SK-N-SH treated with all-trans-retinoic acid at 6 μM for 48 hours (cell line): ENCODE measurements at regions not wholly inside any gene's neighbourhood (a gene's known extent, or its start where the extent isn't known, plus 50 kb on each side); places are given as distances from the start of the nearest gene placed in this dataset.

ENCODE experiments used
- ATAC-seq: fragments of 200-7000 bp; cut with Tn5 transposase; 3 replicates; pipeline ENCODE4 v1.9.1; 2020; ENCODE audit warnings: mild to moderate bottlenecking, moderate library complexity
- ARNTL ChIP-seq: fragments of 450-650 bp; formaldehyde crosslinking; IDR thresholded peaks from 2 replicates; pipeline ENCODE4 v1.5.0; 2020; ENCODE audit warnings: low read depth, mild to moderate bottlenecking, moderate library complexity, borderline replicate concordance
- BACH2 ChIP-seq: fragments of 250-450 bp; sonication (Bioruptor Pico); IDR thresholded peaks from 2 replicates; pipeline ENCODE4 v1.9.0; 2021; ENCODE audit warnings: mild to moderate bottlenecking, borderline replicate concordance
- CREB5 ChIP-seq: fragments of 250-450 bp; sonication (Bioruptor Pico); IDR thresholded peaks from 2 replicates; pipeline ENCODE4 v1.5.1; 2020; ENCODE audit warnings: low read depth, mild to moderate bottlenecking, moderate library complexity
- CSDC2 ChIP-seq: fragments of 250-450 bp; sonication (Bioruptor Pico); IDR thresholded peaks from 2 replicates; pipeline ENCODE4 v1.5.0; 2020; ENCODE audit warnings: mild to moderate bottlenecking, moderate library complexity
- ESRRG ChIP-seq: fragments of 250-450 bp; sonication (Bioruptor Pico); IDR thresholded peaks from 2 replicates; pipeline ENCODE4 v1.6.1; 2021; ENCODE audit warnings: mild to moderate bottlenecking
- GLIS3 ChIP-seq: fragments of 250-450 bp; sonication (Bioruptor Pico); IDR thresholded peaks from 2 replicates; pipeline ENCODE4 v1.5.0; 2020; ENCODE audit warnings: mild to moderate bottlenecking, moderate library complexity
- ISL1 ChIP-seq: fragments of 250-450 bp; sonication (Bioruptor Pico); IDR thresholded peaks from 2 replicates; pipeline ENCODE4 v2.1.2; 2022; ENCODE audit warnings: mild to moderate bottlenecking, moderate library complexity
- OSR1 ChIP-seq: fragments of 250-450 bp; sonication (Bioruptor Pico); IDR thresholded peaks from 2 replicates; pipeline ENCODE4 v1.8.0; 2022; ENCODE audit warnings: moderate library complexity, mild to moderate bottlenecking, inconsistent platforms
- PPARA ChIP-seq: fragments of 250-450 bp; sonication (Bioruptor Pico); IDR thresholded peaks from 2 replicates; pipeline ENCODE4 v1.5.0; 2020; ENCODE audit warnings: mild to moderate bottlenecking, borderline replicate concordance
- RARB ChIP-seq: fragments of 250-450 bp; sonication (Bioruptor Pico); IDR thresholded peaks from 2 replicates; pipeline ENCODE4 v1.8.0; 2021; ENCODE audit warnings: mild to moderate bottlenecking, moderate library complexity
- SNAI2 ChIP-seq: fragments of 250-450 bp; sonication (Bioruptor Pico); IDR thresholded peaks from 2 replicates; pipeline ENCODE4 v1.5.0; 2020; ENCODE audit warnings: mild to moderate bottlenecking, moderate library complexity
- TCF4 ChIP-seq: fragments of 250-450 bp; sonication (Bioruptor Pico); IDR thresholded peaks from 2 replicates; pipeline ENCODE4 v1.8.0; 2021; ENCODE audit warnings: mild to moderate bottlenecking, moderate library complexity, borderline replicate concordance
- TOX ChIP-seq: fragments of 250-450 bp; sonication (Bioruptor Pico); IDR thresholded peaks from 2 replicates; pipeline ENCODE4 v1.8.0; 2021; ENCODE audit warnings: mild to moderate bottlenecking, moderate library complexity, borderline replicate concordance
- TSHZ2 ChIP-seq: fragments of 250-450 bp; sonication (Bioruptor Pico); IDR thresholded peaks from 2 replicates; pipeline ENCODE4 v1.5.0; 2020; ENCODE audit warnings: mild to moderate bottlenecking, moderate library complexity
- ZC3H10 ChIP-seq: fragments of 250-450 bp; sonication (Bioruptor Pico); IDR thresholded peaks from 2 replicates; pipeline ENCODE4 v1.5.1; 2021; ENCODE audit warnings: mild to moderate bottlenecking, moderate library complexity
- ZFP3 ChIP-seq: fragments of 250-450 bp; sonication (Bioruptor Pico); IDR thresholded peaks from 2 replicates; pipeline ENCODE4 v1.5.0; 2020; ENCODE audit warnings: mild to moderate bottlenecking, moderate library complexity
- ZFP30 ChIP-seq: fragments of 450-650 bp; formaldehyde crosslinking; IDR thresholded peaks from 2 replicates; pipeline ENCODE4 v1.5.0; 2022; ENCODE audit warnings: mild to moderate bottlenecking, moderate library complexity
- ZNF565 ChIP-seq: fragments of 450-650 bp; formaldehyde crosslinking; conservative IDR thresholded peaks from 2 replicates; pipeline ENCODE4 v1.5.0; 2020; ENCODE audit warnings: low read depth, mild to moderate bottlenecking, moderate library complexity
- ZNF70 ChIP-seq: fragments of 450-650 bp; formaldehyde crosslinking; IDR thresholded peaks from 2 replicates; pipeline ENCODE4 v1.5.0; 2020; ENCODE audit warnings: mild to moderate bottlenecking, moderate library complexity
- ZNF8 ChIP-seq: fragments of 450-650 bp; formaldehyde crosslinking; IDR thresholded peaks from 2 replicates; pipeline ENCODE4 v1.5.0; 2020; ENCODE audit warnings: mild to moderate bottlenecking, moderate library complexity
- TF ChIP-seq, protein P1 (sequence below): fragments of 250-450 bp; sonication (Bioruptor Pico); IDR thresholded peaks from 2 replicates; pipeline ENCODE4 v1.8.0; 2021; ENCODE audit warnings: low read depth, mild to moderate bottlenecking, moderate library complexity, borderline replicate concordance
- TF ChIP-seq, protein P2 (sequence below): fragments of 250-450 bp; sonication (Bioruptor Pico); IDR thresholded peaks from 2 replicates; pipeline ENCODE4 v1.5.1; 2021; ENCODE audit warnings: mild to moderate bottlenecking, moderate library complexity

DNA sequence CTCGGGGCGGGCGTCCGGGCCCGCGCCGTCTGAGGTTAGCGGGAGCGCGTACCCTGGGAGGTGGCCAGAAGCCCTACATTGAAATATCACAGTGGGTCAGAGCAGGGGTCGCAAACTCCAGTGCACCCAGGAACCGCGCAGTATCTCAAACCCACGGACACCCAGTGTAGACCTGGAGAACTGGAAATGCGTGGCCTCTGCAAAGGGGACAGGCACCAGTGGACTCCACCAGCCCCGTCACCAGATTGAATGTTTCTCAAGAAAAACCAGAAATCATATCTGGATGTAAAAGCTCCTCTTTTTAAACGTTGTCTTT is 117.6 kb upstream of the SMIM23 start (continued):
- TF ChIP-seq, protein P1, sequence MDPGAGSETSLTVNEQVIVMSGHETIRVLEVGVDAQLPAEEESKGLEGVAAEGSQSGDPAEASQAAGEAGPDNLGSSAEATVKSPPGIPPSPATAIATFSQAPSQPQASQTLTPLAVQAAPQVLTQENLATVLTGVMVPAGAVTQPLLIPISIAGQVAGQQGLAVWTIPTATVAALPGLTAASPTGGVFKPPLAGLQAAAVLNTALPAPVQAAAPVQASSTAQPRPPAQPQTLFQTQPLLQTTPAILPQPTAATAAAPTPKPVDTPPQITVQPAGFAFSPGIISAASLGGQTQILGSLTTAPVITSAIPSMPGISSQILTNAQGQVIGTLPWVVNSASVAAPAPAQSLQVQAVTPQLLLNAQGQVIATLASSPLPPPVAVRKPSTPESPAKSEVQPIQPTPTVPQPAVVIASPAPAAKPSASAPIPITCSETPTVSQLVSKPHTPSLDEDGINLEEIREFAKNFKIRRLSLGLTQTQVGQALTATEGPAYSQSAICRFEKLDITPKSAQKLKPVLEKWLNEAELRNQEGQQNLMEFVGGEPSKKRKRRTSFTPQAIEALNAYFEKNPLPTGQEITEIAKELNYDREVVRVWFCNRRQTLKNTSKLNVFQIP (CRISPR knock-in tag) = no peak

- ATAC-seq = no peak
- TF ChIP-seq BACH2 (CRISPR knock-in tag) (no peak), TCF4 (CRISPR knock-in tag) (no peak), CSDC2 (CRISPR knock-in tag) (no peak), ZNF8 (CRISPR knock-in tag) (no peak), ESRRG (no peak), ISL1 (no peak), CREB5 (CRISPR knock-in tag) (no peak), TOX (CRISPR knock-in tag) (no peak), ZFP3 (no peak), ZNF70 (no peak), PPARA (no peak), TSHZ2 (no peak), ZNF565 (CRISPR knock-in tag) (no peak), SNAI2 (no peak), RARB (CRISPR knock-in tag) (no peak), OSR1 (CRISPR knock-in tag) (no peak), ARNTL (CRISPR knock-in tag) (no peak), ZFP30 (CRISPR knock-in tag) (no peak)
- TF ChIP-seq, protein P2, sequence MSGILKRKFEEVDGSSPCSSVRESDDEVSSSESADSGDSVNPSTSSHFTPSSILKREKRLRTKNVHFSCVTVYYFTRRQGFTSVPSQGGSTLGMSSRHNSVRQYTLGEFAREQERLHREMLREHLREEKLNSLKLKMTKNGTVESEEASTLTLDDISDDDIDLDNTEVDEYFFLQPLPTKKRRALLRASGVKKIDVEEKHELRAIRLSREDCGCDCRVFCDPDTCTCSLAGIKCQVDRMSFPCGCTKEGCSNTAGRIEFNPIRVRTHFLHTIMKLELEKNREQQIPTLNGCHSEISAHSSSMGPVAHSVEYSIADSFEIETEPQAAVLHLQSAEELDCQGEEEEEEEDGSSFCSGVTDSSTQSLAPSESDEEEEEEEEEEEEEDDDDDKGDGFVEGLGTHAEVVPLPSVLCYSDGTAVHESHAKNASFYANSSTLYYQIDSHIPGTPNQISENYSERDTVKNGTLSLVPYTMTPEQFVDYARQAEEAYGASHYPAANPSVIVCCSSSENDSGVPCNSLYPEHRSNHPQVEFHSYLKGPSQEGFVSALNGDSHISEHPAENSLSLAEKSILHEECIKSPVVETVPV = no peak
These were observed 116.0 kb upstream of the SMIM23 start for GRCh38 chr5:171669571-171669970.

- no peak for ATAC-seq
- TF ChIP-seq BACH2 (CRISPR knock-in tag) (no peak), ZC3H10 (CRISPR knock-in tag) (no peak), ARNTL (CRISPR knock-in tag) (no peak), TSHZ2 (no peak), ZFP3 (no peak), CREB5 (CRISPR knock-in tag) (no peak), TCF4 (CRISPR knock-in tag) (no peak), ZNF70 (no peak), ESRRG (no peak), OSR1 (CRISPR knock-in tag) (no peak), RARB (CRISPR knock-in tag) (no peak), ISL1 (no peak), CSDC2 (CRISPR knock-in tag) (no peak), SNAI2 (no peak), GLIS3 (CRISPR knock-in tag) (no peak), TOX (CRISPR knock-in tag) (no peak)
- TF ChIP-seq, protein P2 = no peak
- TF ChIP-seq, protein P1 (CRISPR knock-in tag) = no peak
These were observed 113.1 kb upstream of the SMIM23 start for GRCh38 chr5:171672556-171672955.
